K562 (cell line): ENCODE measurements at regions not wholly inside any gene's neighbourhood (a gene's known extent, or its start where the extent isn't known, plus 50 kb on each side); places are given as distances from the start of the nearest gene placed in this dataset.
"Not testable (repeated sequence)": the region's sequence is repeated elsewhere in the genome, so short reads cannot be mapped to it uniquely, and the experiment has no call there.

Source experiments
- ATAC-seq: fragments of 200-7000 bp; cut with Tn5 transposase; 3 replicates; pipeline ENCODE4 v1.9.1; 2020; ENCODE audit warnings: moderate library complexity
- BruUV-seq: library from RNA; stranded (reverse); fragments of 400-500 nt; replicated peaks from 2 replicates; lab custom pipeline; 2021; lab: Mats Ljungman, UMichigan
- CTCF ChIA-PET: fragments of 300-600 bp; formaldehyde crosslinking; extraction: SDS; loops from one replicate; lab custom pipeline; 2021; ENCODE audit warnings: low intra/inter-chr PET ratio; lab: Yijun Ruan, JAX
- POLR2A ChIA-PET: fragments of 300-600, 350-650 bp; sonication (Branson Sonifier 250); formaldehyde crosslinking; extraction: SDS; loops from one replicate; lab custom pipeline; 2021; ENCODE audit warnings: antibody characterized with exemption, inconsistent platforms; lab: Yijun Ruan, JAX
- DNase-seq, 4 experiments: peaks; one replicate each; pipeline versions ENCODE4 v3.0.0 to v3.0.0-alpha.2; 2011 to 2018; ENCODE audit warnings: low spot score in 3 of 4, mixed read lengths in 3 of 4; ENCODE audit errors: extremely low read depth in 1 of 4
- FAIRE-seq: peaks from 2 replicates; lab custom pipeline; 2011; peaks lifted over from hg19 to GRCh38; lab: Jason Lieb, UNC
- H2AFZ ChIP-seq: 2 replicates; pipeline ENCODE4 v1.6.0; 2011; ENCODE audit warnings: low read depth, low read length, control low read depth, inconsistent platforms
- H3K27ac ChIP-seq: fragments of 200-600 bp; 3 replicates; pipeline ENCODE4 v1.8.0; 2011; ENCODE audit warnings: low read depth, mild to moderate bottlenecking, control low read depth, inconsistent platforms, low read length, moderate library complexity, mixed read lengths; ENCODE audit errors: extremely low read depth
- H3K27me3 ChIP-seq, 2 experiments: fragments of 300-600 bp in 1 of 2; 2 replicates in 1 of 2; 3 replicates in 1 of 2; pipeline versions ENCODE4 v1.6.0 to v1.8.0; 2011; ENCODE audit warnings: inconsistent platforms in 2 of 2, low read length in 2 of 2, mild to moderate bottlenecking in 1 of 2, mixed read lengths in 1 of 2, moderate library complexity in 1 of 2; ENCODE audit not compliant: control insufficient read depth in 2 of 2, insufficient read depth in 2 of 2
- H3K36me3 ChIP-seq: fragments of 300-600 bp; 3 replicates; pipeline ENCODE4 v1.8.0; 2011; ENCODE audit warnings: mild to moderate bottlenecking, low read length, inconsistent platforms; ENCODE audit not compliant: control insufficient read depth, insufficient read depth
- H3K4me1 ChIP-seq, 2 experiments: fragments of 200-600 bp in 1 of 2; replicated peaks in 1 of 2; 2 replicates in 1 of 2; 3 replicates in 1 of 2; pipeline versions ENCODE4 v1.5.1 to v1.8.0; 2011; ENCODE audit warnings: inconsistent platforms in 2 of 2, low read length in 2 of 2, mild to moderate bottlenecking in 1 of 2, mixed read lengths in 1 of 2, moderate library complexity in 1 of 2; ENCODE audit not compliant: control insufficient read depth in 2 of 2, insufficient read depth in 2 of 2
- H3K4me2 ChIP-seq: 2 replicates; pipeline ENCODE4 v1.6.1; 2011; ENCODE audit warnings: low read length, control low read depth, inconsistent platforms, mixed read lengths; ENCODE audit not compliant: insufficient read depth
- H3K4me3 ChIP-seq: fragments of 200-600 bp; sonication (generic), shearing (Covaris generic); 2 replicates; pipeline ENCODE4 v1.5.1; 2016; ENCODE audit warnings: control low read depth, inconsistent platforms
- H3K79me2 ChIP-seq: fragments of 200-600 bp; 3 replicates; pipeline ENCODE4 v1.8.0; 2011; ENCODE audit warnings: low read length, inconsistent platforms; ENCODE audit not compliant: control insufficient read depth, insufficient read depth
- H3K9ac ChIP-seq, 2 experiments: 2 replicates each; pipeline versions ENCODE4 v1.6.0 to v1.6.1; 2011; ENCODE audit warnings: low read depth in 2 of 2, low read length in 2 of 2, control low read depth in 1 of 2, inconsistent platforms in 1 of 2, mild to moderate bottlenecking in 1 of 2, mixed read lengths in 1 of 2; ENCODE audit not compliant: insufficient read depth in 1 of 2
- H3K9me1 ChIP-seq: one replicate; pipeline ENCODE4 v1.6.0; 2011; ENCODE audit warnings: inconsistent platforms, mild to moderate bottlenecking, low read length, moderate library complexity; ENCODE audit not compliant: control insufficient read depth, insufficient read depth
- H3K9me3 ChIP-seq: replicated peaks from 2 replicates; pipeline ENCODE4 v1.5.1; 2011; ENCODE audit warnings: low read depth, low read length, inconsistent platforms; ENCODE audit not compliant: control insufficient read depth, insufficient read depth
- H4K20me1 ChIP-seq: replicated peaks from 2 replicates; pipeline ENCODE4 v1.6.1; 2011; ENCODE audit warnings: low read length, inconsistent platforms, mixed read lengths; ENCODE audit not compliant: control insufficient read depth, insufficient read depth
- CBX8 ChIP-seq: fragments of 200-600 bp; sonication (generic); IDR thresholded peaks from 2 replicates; pipeline ENCODE4 v1.6.1; 2012; ENCODE audit warnings: borderline replicate concordance, mixed run types, low read depth, mild to moderate bottlenecking, moderate library complexity, mixed read lengths, low read length, control low read depth, inconsistent platforms; ENCODE audit not compliant: poor library complexity, severe bottlenecking; ENCODE audit errors: extremely low read depth
- DPF2 ChIP-seq: fragments of 450-650 bp; IDR thresholded peaks from 2 replicates; pipeline ENCODE4 v1.6.1; 2016
- FOSL1 ChIP-seq: fragments of 200-800 bp; sonication (Bioruptor generic); conservative IDR thresholded peaks from 2 replicates; pipeline ENCODE4 v1.6.1; 2016; ENCODE audit warnings: missing genetic modification characterization, missing compliant biosample characterization
- ILK ChIP-seq: fragments of 450-650 bp; IDR thresholded peaks from 2 replicates; pipeline ENCODE4 v1.6.1; 2016; ENCODE audit warnings: missing genetic modification characterization, low read depth, mild to moderate bottlenecking, missing compliant biosample characterization, moderate library complexity, borderline replicate concordance
- LARP7 ChIP-seq: fragments of 450-650 bp; IDR thresholded peaks from 2 replicates; pipeline ENCODE4 v1.6.1; 2016
- MITF ChIP-seq: IDR thresholded peaks from 2 replicates; pipeline ENCODE4 v1.6.1; 2014; ENCODE audit warnings: antibody characterized with exemption
- NFXL1 ChIP-seq: fragments of 450-650 bp; formaldehyde crosslinking; IDR thresholded peaks from 2 replicates; pipeline ENCODE4 v1.4.0; 2021; ENCODE audit warnings: mild to moderate bottlenecking
- NR2F6 ChIP-seq: fragments of 450-650 bp; formaldehyde crosslinking; IDR thresholded peaks from 2 replicates; pipeline ENCODE4 v1.4.0; 2020; ENCODE audit warnings: mild to moderate bottlenecking
- PHF20 ChIP-seq: fragments of 450-650 bp; IDR thresholded peaks from 2 replicates; pipeline ENCODE4 v1.6.1; 2018; ENCODE audit not compliant: partially characterized antibody
- PYGO2 ChIP-seq: fragments of 450-650 bp; IDR thresholded peaks from 2 replicates; pipeline ENCODE4 v1.6.1; 2016; ENCODE audit warnings: mild to moderate bottlenecking, missing genetic modification characterization, moderate library complexity, missing compliant biosample characterization
- WGBS: fragments of 100-300 bp; shearing (Covaris generic); methylation state at CpG from one replicate; pipeline ENCODE4 v1.1.6; 2016; ENCODE audit warnings: low coverage, mixed read lengths; ENCODE audit not compliant: insufficient coverage; ENCODE audit errors: missing lambda C conversion rate; 5-methylcytosine and 5-hydroxymethylcytosine counted together
- in situ Hi-C: fragments of 300-500 bp; cut with MboI; formaldehyde crosslinking; loops from 4 replicates; pipeline ENCODE4 v1.15.0; 2018; ENCODE audit warnings: inconsistent platforms, mixed read lengths
- intact Hi-C: fragments of 100-400 bp; cut with micrococcal nuclease; formaldehyde crosslinking; loops from 2 replicates; pipeline ENCODE4 v1.14.2; 2022

GRCh38 chr3:147522780-147523179 is 113.6 kb downstream of the ZIC1 start:
- H3K4me2 ChIP-seq, H3K27ac ChIP-seq, POLR2A ChIA-PET, H3K79me2 ChIP-seq, in situ Hi-C loops, H3K27me3 ChIP-seq, H3K36me3 ChIP-seq, BruUV-seq, H2AFZ ChIP-seq, ATAC-seq, H3K4me3 ChIP-seq, H3K9me1 ChIP-seq, intact Hi-C loops, H3K4me1 ChIP-seq, CTCF ChIA-PET, FAIRE-seq, H3K9me3 ChIP-seq, H3K9ac ChIP-seq, DNase-seq, H4K20me1 ChIP-seq: not testable (repeated sequence)
- WGBS: 0% methylated on average over 1 of the region's 1 CpG

GRCh38 chr3:147529551-147529950 is 120.4 kb downstream of the ZIC1 start:
- no peak overlapping the region for H3K4me3 ChIP-seq
- no peaks in the 10 kb centered on the region for H3K79me2 ChIP-seq
- no peaks in the 10 kb centered on the region for H3K27me3 ChIP-seq
- no peak overlapping the region for H3K27ac ChIP-seq
- FAIRE-seq (no peak), DNase-seq (no peak), ATAC-seq (no peak)
- H3K9me1 ChIP-seq: no peaks in the 10 kb centered on the region
- H3K4me1 ChIP-seq: no peaks in the 10 kb centered on the region
- CTCF ChIA-PET: no interaction called here
- BruUV-seq: no TSS peak
- POLR2A ChIA-PET: no interaction called here
- intact Hi-C loops (no loop called here), in situ Hi-C loops (no loop called here)
- no peaks in the 10 kb centered on the region for H3K9me3 ChIP-seq
- 0% methylated on average over 2 of the region's 2 CpGs for WGBS
- no peaks in the 10 kb centered on the region for H4K20me1 ChIP-seq
- no peaks in the 10 kb centered on the region for H3K36me3 ChIP-seq
- H2AFZ ChIP-seq: no peak overlapping the region
- no peak overlapping the region for H3K4me2 ChIP-seq
- no peak overlapping the region for H3K9ac ChIP-seq
- TF ChIP-seq DPF2 (no peak), PHF20 (no peak), FOSL1 (tag) (no peak), CBX8 (no peak), PYGO2 (tag) (no peak), MITF (no peak), NFXL1 (CRISPR knock-in tag) (no peak), ILK (tag) (no peak), NR2F6 (CRISPR knock-in tag) (no peak), LARP7 (no peak)
